Thyroid gland (tissue), 4 donors: ENCODE measurements at regions not wholly inside any gene's neighbourhood (a gene's known extent, or its start where the extent isn't known, plus 50 kb on each side); places are given as distances from the start of the nearest gene placed in this dataset.

Experiments used
- CTCF ChIP-seq, 6 experiments: fragments of 200-600 bp in 3 of 6; fragments of 450-650 bp in 3 of 6; sonication (generic) in 3 of 6; IDR thresholded peaks; one replicate each; pipeline ENCODE4 v1.5.1; 2016 to 2019; ENCODE audit warnings: antibody characterized with exemption in 6 of 6, mild to moderate bottlenecking in 2 of 6, inconsistent platforms in 1 of 6, moderate library complexity in 1 of 6
- POLR2A ChIP-seq, 2 donors: fragments of 450-650 bp; IDR thresholded peaks; one replicate each; pipeline ENCODE4 v1.6.1; 2017; ENCODE audit warnings: antibody characterized with exemption in 2 of 2, mild to moderate bottlenecking in 2 of 2, moderate library complexity in 1 of 2

DNA sequence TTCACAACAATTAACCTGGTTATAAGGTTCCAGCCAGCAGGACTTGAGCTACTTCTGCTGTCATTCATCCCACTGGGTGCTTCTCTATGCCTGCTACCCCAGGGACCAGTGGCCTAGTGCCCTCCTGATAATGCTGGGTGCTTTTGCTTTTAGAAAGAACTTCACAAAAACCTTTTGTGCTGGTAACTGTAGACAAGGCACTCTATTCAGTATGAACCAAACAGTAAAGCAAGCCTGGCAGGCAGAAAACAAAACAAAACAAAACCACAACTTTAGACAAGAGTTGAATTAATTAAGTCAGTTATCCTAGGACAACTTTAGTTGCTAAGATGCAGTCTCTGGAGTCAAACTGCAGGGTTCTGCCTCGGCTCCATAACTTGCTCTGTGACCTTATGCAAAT lies 61.9 kb upstream of the ADGRL2 start:
- TF ChIP-seq CTCF (IDR thresholded peaks at IDR 0.05), result no peak
- TF ChIP-seq POLR2A (IDR thresholded peaks at IDR 0.05), result no peak
